Globus pallidus (tissue), 1 donor: ENCODE measurements at regions not wholly inside any gene's neighbourhood (a gene's known extent, or its start where the extent isn't known, plus 50 kb on each side); places are given as distances from the start of the nearest gene placed in this dataset.
A peak's percentile ranks its signal among the peaks of the same experiment; 100 is the strongest.
"Not testable (repeated sequence)": the region's sequence is repeated elsewhere in the genome, so short reads cannot be mapped to it uniquely, and the experiment has no call there.

Experiments used
- DNase-seq: peaks from one replicate; pipeline ENCODE4 v3.0.0-alpha.2; 2015; ENCODE audit warnings: low spot score

GRCh38 chr13:84865783-84866221 lies 933.4 kb downstream of the SLITRK6 start:
- DNase-seq, result peak; percentile 28

DNA sequence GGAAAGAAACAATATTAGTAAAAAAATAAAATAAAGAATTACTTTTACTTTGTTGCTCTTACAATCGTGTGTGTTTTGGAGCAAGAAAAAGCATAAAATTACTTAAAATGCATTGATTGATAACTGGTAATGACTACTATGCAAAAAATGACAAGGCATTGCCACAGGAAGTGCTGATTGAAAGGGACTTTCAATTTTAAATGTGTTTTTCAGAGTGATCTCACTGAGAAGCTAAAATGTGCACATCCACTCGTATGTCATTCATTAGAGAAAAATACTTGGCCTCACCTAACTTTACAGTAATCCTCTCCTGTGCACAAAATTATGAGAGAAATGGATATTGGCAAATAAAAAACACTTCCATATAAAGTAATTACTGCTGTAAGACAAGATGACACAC lies 934.9 kb downstream of the SLITRK6 start:
- DNase-seq, result no peak

DNA sequence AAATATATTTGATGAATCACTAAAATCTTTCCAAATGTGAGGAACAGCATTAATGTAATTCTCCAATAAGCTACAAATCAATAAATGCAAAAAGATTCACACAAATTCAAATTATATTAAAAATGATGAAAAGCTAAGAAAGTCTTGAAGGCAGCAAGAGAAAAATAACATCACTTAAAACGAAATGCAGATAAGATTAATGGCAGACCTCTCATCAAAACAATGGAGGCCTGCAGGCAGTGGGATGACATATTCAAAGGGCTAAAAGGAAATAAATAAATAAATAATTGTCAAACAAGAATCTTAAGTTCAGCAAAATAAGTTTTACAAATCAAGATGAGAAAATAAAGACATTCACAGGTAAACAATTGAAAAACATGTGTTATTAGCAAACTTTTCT lies 952.1 kb downstream of the SLITRK6 start:
- DNase-seq, result no peak

- DNase-seq, result no peak
These were observed 953.2 kb downstream of the SLITRK6 start for GRCh38 chr13:84845907-84846619.

DNA sequence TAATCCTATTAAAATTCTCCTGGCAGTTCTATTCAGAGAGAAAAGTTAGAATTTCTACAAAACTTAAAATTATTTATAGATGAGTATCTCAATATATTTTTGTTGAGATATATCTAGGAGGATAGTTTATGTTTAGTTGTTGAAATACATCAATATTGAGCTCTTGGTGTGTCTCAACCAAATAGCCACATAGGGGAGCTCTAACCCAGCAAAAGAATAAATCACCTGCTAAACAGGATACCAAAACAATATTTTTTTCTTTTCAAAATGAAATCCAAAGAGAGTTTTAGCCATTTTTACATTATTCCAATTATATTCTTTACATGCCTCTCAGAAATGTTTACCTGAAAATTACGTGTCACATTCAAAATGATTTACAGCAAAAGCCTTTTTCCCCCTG lies 954.7 kb downstream of the SLITRK6 start:
- no peak for DNase-seq

DNA sequence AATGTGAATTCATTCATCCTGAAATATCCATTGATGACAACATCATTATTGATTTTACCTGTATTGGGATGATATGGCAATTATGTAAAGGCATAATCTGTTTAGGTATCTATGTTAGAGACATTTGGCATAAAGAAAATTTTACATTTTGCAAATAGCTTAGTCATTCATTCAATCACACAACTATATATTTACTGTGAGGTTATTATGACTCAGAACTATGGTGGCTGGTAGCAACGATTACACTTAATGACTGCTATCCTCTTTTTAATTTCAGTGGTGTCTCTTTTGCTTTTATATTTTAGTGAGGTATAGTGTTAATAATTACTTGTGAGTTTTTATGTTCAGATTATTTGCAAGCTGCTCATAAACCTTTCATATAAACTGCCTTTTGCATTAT lies 955.9 kb downstream of the SLITRK6 start:
- no peak for DNase-seq

DNA sequence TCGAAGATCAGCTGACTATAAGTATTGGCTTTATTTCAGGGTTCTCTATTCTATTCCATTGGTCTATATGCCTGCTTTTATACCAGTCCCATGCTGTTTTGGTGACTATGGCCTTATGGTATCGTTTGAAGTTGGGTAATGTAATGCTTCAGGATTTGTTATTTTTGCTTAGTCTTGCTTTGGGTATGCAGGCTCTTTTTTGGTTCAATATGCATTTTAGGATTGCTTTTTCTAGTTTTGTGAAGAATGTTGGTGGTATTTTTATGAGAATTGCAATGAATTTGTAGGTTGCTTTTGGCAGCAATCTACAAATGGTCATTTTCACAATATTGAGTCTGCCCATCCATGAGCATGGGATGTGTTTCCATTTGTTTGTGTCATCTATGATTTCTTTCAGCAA lies 951.9 kb upstream of the SLITRK1 start:
- DNase-seq, result no peak

GRCh38 chr13:84831666-84832657 lies 949.7 kb upstream of the SLITRK1 start:
- no peak for DNase-seq

GRCh38 chr13:84823528-84823927 lies 941.3 kb upstream of the SLITRK1 start:
- DNase-seq, result no peak

DNA sequence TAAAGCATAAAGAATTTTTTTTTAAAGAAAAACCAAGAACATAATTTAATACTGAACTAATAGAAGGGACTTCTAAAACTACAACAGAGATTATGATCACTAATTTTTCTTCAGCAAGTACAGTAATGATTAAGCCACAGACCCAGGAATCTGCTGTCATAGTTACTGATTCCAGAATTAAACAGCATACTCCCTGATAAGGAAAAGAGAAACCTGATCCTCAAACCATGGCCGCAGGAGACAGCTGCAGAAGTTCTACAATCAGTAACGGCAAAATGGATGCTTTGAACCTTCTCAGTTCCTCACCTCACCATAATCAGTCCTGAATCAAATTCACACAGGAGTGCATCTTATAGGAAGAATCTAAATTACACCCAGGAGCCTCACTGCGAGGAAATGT lies 939.0 kb upstream of the SLITRK1 start:
- no peak for DNase-seq

GRCh38 chr13:84816567-84817105 lies 934.4 kb upstream of the SLITRK1 start:
- DNase-seq, result no peak

DNA sequence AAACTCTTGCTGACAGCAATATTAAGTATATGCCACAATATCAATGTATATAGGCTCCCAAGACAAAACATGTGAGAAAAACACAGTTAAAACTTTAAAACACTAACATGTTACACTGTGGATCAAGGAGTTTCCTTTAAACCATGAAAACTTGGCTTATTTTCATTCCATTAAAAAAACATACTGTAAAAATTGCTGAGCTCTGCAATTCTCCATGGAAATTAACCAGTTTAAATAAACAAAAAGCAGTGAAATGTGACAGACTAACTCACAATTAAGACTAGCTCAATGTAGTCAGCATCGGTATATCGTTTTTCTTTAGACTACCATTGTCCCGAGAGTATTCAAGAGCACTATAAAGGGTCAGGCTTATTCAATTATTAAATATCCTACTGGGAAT lies 930.5 kb upstream of the SLITRK1 start:
- no peak for DNase-seq

DNA sequence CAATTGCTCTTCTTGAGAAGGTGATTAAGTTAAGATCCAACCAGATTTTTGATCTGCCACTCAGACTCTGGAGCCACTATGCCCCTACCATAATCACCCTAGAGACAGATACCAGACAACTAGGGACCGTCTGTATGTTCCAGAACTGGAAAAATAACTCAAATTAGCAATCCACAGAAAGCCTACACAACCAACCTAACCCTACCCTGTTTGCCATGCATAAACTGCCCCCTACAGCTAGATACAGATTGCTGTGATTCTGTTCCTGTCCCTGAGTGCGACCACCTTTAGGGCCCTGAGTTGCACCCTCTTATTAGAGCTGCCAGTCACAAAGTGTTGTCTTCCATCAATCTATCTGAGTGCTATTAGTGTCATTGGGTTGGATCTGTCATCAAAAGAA lies 929.8 kb upstream of the SLITRK1 start:
- no peak for DNase-seq

DNA sequence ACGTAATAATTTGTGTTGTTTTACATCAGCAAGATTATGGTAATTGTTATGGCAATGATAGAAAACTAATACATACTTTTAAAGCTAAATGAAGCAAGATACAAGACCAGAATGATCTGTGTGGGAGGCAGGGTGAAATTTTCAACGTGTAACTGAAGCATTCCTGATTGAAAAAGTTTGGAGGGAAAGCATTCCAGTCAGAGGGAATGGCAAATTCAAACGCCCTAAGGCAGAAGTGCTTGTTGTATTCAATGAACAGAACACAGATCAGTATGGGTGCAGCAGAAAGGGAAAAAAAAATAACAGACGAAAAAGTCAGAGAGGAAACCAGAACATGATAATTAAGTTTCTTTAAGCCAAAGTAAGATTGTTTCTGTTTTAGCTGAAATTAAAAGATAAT lies 928.5 kb upstream of the SLITRK1 start:
- no peak for DNase-seq

- no peak for DNase-seq
These were observed 919.8 kb upstream of the SLITRK1 start for GRCh38 chr13:84802073-84802472.

- no peak for DNase-seq
These were observed 902.3 kb upstream of the SLITRK1 start for GRCh38 chr13:84784443-84785153.

DNA sequence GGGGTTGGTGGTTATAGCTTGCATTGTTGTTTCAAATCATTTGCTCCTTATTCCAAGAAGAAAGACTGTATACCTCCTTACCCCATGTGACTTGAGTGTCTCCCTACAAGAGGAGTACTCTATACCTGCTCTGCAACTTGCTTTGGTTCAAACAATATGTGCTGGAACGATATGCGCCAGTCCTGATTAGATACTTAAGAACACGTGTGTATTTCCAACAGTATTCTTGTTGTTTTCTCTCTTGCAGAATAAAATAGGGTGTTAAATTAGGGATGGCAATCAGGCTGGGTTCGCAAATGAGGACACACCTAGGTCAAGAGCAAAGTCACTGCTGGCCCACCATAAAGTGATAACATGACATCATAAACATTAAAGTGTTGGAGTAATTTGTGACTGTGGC lies 895.0 kb upstream of the SLITRK1 start:
- no peak for DNase-seq

DNA sequence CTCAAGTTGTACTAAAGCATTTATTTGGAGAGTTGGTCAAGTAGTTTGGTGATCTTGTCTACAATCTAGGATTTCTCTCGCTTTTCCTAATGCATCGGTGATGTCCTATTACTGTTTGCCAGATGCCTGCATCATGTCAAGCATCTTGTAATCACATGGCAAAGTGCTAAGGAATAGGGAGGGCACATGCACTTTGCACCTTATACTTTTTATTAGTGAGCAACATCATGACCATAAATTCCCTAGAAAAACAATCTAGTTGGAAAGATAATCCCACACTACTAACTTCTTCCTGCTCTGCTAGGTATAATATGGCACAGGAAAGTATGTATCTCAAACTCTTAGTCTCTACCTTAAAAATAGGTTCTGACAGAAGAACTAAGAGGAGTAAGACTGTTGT lies 894.3 kb upstream of the SLITRK1 start:
- DNase-seq, result no peak

- not testable (repeated sequence) for DNase-seq
These were observed 893.6 kb upstream of the SLITRK1 start for GRCh38 chr13:84775920-84776319.

GRCh38 chr13:84774111-84774510 lies 891.8 kb upstream of the SLITRK1 start:
- DNase-seq, result no peak

- DNase-seq, result no peak
These were observed 878.7 kb upstream of the SLITRK1 start for GRCh38 chr13:84760956-84761355.

GRCh38 chr13:84749126-84749525 lies 866.9 kb upstream of the SLITRK1 start:
- no peak for DNase-seq
